OCI-M2 (cell line): ENCODE measurements at regions not wholly inside any gene's neighbourhood (a gene's known extent, or its start where the extent isn't known, plus 50 kb on each side); places are given as distances from the start of the nearest gene placed in this dataset.

Source experiments
- DNase-seq: peaks from one replicate; lab custom pipeline; 2025; ENCODE audit not compliant: unreplicated experiment; lab: John Stamatoyannopoulos, UW

DNA sequence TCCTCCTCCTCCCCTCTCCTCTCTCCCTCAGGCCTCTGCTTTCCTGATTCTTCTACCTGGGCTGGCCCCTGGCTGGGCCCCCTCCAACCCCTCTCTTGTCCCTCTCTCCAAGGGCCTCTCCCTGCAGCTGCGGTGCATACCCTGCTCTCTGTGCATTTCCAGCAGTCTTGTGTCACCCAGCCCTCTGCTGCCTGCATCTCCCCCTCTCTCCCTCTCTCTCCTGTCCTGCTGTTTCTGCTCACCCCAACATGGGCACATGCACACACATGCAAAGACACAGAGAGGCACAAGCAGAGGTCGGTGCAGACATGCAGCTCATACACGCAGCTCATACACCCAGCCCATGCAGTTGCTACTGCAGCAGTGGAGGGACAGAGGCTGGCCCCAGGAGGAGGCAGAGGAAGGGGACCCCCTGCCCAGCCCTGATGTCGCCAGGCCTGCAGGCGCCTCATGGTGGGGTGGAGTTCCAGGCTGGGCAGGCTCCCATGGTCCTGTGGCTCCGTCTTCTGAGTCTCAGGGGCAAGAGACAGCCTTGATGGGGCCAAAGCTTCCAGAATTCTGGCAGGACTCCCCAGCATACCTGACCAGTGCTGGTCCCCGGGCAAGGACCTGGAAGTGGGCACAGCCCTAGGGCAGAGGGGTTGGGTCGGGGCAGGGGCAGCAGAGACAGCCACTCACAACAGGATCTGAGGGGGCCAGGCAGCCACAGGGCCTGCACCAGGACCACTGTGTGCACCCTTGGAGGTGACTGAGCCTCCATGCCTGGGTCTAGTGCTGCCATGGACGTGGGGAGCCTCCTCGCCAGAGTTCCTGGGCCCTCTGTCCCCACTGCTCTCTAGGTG is 216.9 kb downstream of the C9orf50 start:
- no peak for DNase-seq

DNA sequence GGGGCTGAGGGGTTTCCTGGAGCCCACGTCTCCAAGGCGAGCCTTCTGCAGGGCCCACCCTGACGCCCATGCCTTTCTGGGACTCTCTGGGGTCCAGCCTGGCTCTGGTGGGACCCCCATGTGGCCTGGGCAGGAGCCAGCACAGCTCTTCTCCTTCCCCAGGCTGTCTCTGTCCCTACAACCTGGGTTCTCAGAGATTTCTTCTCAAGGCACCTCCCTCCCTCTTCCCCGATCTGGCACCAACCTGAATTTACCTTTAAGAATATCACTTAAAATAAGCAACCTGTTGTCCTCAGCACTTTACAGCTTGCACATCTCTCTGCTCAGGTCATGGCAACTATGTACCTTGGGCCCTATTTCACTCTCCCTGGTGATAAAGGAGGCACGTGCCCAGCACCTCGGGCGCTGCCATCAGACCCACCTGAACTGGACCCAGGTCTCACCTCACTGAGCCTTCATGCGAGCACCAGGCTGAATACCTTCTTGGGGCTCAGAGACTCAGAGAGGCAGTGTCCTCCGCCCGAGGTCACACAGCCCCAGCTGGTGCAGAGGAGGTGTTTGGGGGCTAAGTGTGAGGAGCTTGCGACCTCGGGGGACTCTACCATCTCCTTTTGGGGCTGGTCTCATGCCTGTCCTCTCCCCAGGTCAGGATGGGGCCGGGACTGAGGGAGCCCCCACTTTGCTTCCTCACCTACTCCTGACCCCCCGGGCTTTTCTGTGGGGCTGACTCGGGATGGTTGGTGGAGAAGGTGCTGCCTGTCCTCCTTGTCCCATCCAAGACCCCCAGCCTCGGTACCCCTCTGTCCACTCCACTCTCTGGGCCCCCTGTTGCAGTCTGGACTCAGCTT is 217.7 kb downstream of the C9orf50 start:
- DNase-seq = no peak

DNA sequence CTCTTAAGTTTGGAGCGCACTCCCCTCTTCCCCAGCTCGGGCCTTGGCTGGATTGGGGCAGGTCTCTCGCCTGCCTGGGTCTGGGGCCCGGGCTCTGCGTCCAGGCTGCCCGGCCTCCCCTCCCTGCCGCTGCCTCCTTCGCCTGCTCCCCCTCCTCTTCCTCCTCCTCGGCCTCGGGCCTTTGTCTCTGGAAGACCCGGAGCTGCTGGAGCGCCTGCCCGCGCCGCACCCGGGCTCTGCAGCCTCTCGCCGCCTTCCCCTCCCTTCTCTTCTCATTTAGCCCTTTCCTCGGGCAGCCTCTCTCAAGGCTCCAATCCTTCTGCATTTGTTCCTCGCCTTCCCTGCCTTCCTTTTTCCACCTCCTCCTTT is 218.5 kb downstream of the C9orf50 start:
- DNase-seq = no peak

GRCh38 chr9:129401623-129402370 is 219.1 kb downstream of the C9orf50 start:
- DNase-seq = no peak

- no peak for DNase-seq
Observed at GRCh38 chr9:129400971-129401622, 219.8 kb downstream of the C9orf50 start.

DNA sequence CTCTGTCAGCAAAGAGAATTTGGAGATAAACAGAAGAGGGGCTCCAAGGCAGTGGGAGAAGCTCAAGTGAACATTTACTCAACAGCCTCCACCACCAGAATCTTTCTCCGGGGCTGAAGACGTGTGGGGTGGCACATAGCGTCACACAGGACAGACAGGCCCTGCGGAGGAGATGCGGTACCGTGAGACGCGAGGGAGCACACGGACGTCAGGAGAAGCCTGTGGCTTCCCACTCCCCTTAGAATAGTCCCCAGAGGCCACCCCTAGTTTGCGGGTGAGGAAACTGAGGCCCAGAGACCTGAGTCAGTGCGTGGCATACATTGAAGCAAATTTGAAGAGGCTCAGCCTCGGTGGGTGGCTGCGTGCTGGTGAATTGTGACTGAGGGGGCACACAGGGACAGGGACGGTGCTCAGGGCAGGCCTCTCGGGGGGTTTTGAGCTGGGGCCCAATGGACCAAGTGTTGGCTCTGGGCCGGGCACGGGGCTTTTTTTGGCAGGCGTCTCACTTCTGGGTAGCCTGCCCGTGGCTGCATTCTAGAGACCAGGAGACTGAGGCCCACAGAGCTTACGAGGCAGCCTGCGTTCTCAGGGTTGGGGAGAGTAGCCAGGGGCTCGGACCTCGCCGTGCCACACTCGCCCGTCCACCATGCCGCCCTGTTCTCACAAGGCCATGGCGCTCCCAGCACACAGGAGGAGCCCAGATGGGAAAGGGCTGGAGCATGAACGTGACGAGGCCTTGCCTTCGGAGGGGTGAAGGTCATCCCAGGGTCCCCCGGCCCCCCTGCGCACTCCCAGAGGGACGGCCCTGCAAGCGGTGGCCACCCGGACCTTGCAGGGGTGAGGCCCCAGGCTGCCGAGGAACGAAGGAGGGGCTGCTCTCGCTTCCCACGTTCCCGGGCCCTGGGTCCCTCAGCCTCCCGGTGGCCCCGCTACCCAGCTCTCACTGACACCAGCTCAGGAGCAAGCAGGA is 220.6 kb downstream of the C9orf50 start:
- DNase-seq = no peak

- no peak for DNase-seq
Observed at GRCh38 chr9:129399634-129399990, 221.3 kb downstream of the C9orf50 start.

- no peak for DNase-seq
Observed at GRCh38 chr9:129398961-129399633, 221.0 kb upstream of the IER5L start.

DNA sequence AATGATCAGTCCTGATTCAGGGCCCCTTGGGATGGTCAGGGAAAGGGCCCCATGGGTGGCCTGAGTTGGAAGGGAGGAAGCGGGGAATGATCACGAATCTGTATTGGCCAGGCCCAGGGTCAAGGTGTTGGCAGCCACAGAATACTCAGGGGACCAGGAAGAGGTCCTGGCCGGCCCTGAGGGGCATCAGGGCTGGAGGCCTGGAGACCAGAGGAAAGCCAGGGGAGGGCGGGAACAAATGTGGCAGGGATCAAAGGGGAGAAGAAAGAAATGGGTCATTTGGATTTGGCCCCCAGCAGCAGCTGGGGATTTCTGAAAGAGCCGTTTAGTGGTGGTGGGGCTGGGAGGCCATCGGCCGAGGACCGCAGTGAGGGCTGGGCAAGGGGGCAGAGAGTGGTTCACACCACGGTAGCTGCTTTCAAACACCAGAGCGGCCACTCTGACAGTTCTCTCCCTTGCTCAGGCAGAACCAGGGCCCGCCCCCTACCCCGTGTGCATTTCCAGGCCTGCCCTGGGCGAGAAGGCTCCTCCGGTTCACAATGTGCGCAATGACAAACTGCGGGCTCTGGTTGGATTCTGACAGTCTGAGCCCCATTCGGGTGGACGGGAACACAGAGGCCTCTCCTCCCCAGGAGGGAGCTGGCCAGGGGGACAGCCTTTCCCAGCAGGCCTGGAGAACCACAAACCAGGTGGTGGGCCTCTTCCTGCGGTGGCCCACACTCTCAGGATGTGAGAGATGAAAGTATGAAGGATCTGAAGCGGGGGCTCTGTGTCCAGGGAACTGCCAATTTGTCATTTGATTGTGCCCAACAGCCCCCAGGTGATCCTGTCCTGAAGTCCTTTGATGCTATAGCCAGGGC is 220.3 kb upstream of the IER5L start:
- DNase-seq = no peak

- no peak for DNase-seq
Observed at GRCh38 chr9:129397335-129397734, 219.3 kb upstream of the IER5L start.

DNA sequence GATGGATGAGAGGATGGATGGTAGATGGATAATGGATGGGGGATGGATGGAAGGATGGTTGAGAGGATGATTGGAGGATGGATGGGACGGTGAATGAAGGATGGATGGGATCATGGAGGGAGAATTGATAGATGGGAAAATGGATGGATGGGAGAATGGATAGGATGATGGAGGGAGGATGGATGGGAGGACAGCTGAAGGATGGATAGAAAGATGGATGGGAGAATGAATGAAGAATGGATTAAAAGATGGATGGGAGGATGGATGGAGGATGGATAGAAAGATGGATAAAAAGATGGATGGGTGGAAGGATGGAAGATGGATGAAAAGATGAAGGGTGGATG is 218.3 kb upstream of the IER5L start:
- DNase-seq = no peak

DNA sequence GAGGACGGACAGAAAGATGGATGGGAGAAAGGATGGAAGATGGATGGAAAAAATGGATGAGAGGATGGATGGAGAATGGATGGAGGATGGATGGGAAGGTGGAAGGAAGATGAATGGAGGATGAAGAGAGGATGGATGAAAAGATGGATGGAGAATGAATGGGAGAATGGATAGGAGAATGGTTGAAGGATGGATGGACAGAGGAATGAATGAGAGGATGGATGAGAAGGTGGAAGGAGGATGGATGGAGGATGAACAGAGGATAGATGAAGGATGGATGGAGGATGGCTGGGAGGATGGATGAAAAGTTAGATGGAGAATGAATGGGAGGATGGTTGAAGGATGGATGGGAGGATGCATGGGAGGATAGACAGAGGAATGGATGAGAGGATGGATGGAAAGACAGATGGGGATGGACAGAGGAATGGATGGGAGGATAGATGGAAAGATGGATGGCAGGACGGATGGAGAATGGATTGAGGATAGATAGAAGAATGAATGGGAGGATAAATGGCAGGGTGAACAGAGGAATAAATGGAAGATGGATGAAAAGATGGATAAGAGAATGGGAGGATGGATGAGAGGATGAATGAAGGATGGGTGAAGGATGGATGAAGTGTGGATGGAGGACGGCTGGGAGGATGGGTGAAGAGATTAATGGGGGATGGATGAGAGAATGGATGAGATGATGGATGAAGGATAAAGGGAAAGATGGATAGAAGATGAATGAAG is 217.7 kb upstream of the IER5L start:
- no peak for DNase-seq

GRCh38 chr9:129394886-129395279 is 216.8 kb upstream of the IER5L start:
- no peak for DNase-seq

- DNase-seq = no peak
Observed at GRCh38 chr9:129394061-129394885, 216.2 kb upstream of the IER5L start.

GRCh38 chr9:129393064-129393463 is 215.0 kb upstream of the IER5L start:
- DNase-seq = no peak

- DNase-seq = no peak
Observed at GRCh38 chr9:129392093-129392541, 214.1 kb upstream of the IER5L start.

GRCh38 chr9:129391221-129391661 is 213.2 kb upstream of the IER5L start:
- DNase-seq = no peak
